Choroid plexus epithelial cell (primary cell): ENCODE measurements at regions not wholly inside any gene's neighbourhood (a gene's known extent, or its start where the extent isn't known, plus 50 kb on each side); places are given as distances from the start of the nearest gene placed in this dataset.

Experiments
- DNase-seq: peaks from one replicate; pipeline ENCODE4 v3.0.0-alpha.2; 2010; ENCODE audit warnings: low read depth
- H3K4me3 ChIP-seq: 2 replicates; pipeline ENCODE4 v1.5.1; 2011; ENCODE audit warnings: low read depth, mild to moderate bottlenecking, control low read depth, low read length, moderate library complexity
- CTCF ChIP-seq: conservative IDR thresholded peaks from 2 replicates; pipeline ENCODE4 v1.5.1; 2011; ENCODE audit warnings: low read depth, mild to moderate bottlenecking, control low read depth, inconsistent platforms, low read length, moderate library complexity

DNA sequence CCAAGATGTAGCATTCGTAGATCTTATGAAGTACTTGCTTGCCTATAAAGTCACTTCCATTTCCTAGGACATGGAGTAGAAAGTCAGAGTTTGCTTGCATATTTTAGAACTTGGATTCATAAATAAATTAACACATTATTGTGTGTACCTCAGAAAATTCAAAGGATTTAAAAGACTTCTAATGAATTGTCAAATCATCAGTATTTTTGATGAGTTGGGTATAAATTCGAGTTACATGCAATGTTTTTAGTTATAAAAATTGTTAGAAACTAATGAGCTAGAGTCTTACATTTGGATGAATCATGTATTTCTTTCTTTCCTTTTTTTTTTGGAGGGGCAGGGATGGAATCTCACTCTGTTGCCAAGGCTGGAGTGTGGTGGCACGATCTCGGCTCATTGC, 156.9 kb upstream of the KCNJ16 start:
- DNase-seq: no peak
- H3K4me3 ChIP-seq: no peak overlapping the region
- no peak for TF ChIP-seq CTCF

DNA sequence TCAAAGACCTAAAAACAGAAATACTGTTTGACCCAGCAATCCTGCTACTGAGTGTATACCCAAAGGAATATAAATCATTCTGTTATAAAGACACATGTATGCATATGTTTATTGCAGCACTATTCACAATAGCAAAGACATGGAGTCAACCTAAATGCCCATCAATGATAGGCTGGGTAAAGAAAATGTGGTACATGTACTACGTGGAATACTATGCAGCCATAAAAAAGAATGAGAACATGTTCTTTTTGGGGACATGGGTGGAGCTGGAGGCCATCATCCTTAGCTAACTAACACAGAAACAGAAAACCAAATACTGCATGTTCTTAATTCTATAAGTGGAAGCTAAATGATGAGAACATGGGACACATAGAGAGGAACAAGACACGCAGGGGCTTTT, 155.2 kb upstream of the KCNJ16 start:
- no peak for TF ChIP-seq CTCF
- no peak for DNase-seq
- H3K4me3 ChIP-seq: no peak overlapping the region

DNA sequence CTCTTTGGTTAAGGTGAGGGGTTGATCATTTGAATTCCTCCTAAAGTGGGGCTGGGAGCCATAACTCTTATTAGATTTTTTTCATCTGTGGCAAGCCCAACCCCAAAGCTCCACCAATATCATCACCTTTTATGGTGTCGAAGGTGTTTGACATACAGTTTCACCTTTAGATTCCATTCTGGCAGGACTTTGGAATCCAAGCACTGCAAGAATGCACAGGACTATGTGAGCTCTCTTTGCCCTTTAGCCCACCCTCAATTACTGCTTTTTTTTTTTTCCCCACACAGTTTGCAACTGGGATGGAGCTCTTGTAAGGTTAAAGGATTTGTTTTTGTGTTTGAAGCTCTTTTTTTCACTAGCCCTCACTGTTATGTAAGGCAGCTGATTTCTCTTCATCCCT, 154.0 kb upstream of the KCNJ16 start:
- H3K4me3 ChIP-seq: no peak overlapping the region
- TF ChIP-seq CTCF: no peak
- DNase-seq: no peak

DNA sequence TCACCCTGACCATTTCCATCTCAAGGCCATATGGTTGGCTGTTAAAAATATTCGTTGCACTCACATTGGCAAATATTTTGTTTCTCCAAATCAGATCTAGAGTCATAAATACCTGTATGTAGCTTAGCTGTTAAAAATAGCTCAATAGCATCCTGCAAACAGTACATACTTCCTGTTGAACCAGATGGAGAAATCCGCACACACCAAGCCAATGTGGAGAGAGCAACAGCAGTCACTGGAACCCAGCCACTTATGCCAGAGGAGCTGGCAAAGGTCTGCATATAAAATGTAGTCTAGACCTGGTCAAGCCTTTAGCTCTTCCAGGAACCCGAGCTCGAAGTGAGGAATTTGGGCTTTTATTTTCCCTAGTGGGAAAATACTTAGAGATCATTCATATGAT, 146.4 kb upstream of the KCNJ16 start:
- DNase-seq: no peak
- TF ChIP-seq CTCF: no peak
- H3K4me3 ChIP-seq: no peak overlapping the region

- TF ChIP-seq CTCF: no peak
- H3K4me3 ChIP-seq: no peak overlapping the region
- no peak for DNase-seq
Observed at GRCh38 chr17:69936996-69937395, 138.0 kb upstream of the KCNJ16 start.

DNA sequence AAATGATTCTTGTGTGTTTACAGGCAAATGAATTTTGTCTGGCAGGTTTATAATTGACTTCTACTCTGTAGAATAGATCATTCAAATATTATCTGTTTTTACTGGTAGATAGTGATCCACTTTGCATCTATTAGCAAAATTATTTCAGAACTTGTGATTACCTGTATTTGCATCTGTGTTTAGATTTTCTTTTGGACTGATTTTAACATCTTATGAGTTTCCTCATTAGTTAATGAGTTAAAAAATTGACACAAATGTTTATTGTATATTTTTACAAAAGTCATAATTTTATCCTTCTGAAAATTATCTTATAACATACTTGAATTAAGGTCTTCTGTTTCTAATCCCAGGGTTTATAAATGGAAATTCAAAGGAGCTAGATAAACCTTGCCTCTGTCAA, 132.0 kb upstream of the KCNJ16 start:
- TF ChIP-seq CTCF: no peak
- no peak for DNase-seq

DNA sequence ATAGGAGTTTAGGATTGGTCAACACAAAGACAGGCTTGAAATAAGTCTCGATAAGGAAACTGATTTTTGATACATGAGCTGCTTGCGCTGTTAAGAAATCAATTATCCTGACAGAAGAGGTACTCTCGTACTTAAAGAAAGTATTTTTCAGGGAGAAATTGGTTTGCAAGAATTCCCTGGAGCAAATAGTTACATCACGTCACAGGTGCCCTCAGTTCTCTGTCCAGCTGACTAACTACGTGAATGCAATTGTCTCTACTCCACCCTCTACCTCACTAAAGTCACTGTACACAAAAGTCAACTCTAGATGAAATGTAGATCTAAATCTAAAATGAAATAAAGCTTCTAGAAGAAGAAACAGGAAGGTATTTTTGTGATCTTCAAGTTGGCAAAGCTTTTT, 130.6 kb upstream of the KCNJ16 start:
- TF ChIP-seq CTCF: no peak
- H3K4me3 ChIP-seq: no peak overlapping the region

More for the DNA sequence above, 132.0 kb upstream of the KCNJ16 start:
- H3K4me3 ChIP-seq: no peak overlapping the region

More for the DNA sequence above, 130.6 kb upstream of the KCNJ16 start:
- no peak for DNase-seq
